SH-SY5Y (cell line): ENCODE measurements at regions not wholly inside any gene's neighbourhood (a gene's known extent, or its start where the extent isn't known, plus 50 kb on each side); places are given as distances from the start of the nearest gene placed in this dataset.

ENCODE experiments used
- GATA2 ChIP-seq: IDR thresholded peaks from 2 replicates; pipeline ENCODE4 v1.6.1; 2011; ENCODE audit warnings: mild to moderate bottlenecking, low read depth, low read length
- GATA3 ChIP-seq: IDR thresholded peaks from 2 replicates; pipeline ENCODE4 v1.6.1; 2011; ENCODE audit warnings: low read depth, mild to moderate bottlenecking, low read length, moderate library complexity

DNA sequence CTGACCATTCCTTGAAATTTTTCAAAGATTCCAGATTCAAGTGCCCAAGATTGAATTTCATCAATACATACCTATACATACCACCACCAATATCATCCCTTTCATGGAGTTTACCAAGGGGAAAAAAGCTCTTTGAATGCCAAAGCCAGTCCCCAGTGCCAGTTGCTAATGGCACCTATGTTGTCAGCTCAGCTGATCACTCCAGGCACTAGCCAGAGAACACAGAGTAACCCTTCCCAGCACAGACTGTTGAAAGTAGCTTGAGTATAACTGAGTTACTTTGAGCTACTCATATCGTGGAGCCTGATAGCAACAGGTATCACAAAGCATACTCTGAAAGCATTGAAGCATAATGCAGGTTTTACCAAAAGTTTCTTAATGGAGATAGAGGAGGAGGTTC is 133.9 kb upstream of the NFIA start:
- no peak for TF ChIP-seq GATA2
- TF ChIP-seq GATA3: no peak

DNA sequence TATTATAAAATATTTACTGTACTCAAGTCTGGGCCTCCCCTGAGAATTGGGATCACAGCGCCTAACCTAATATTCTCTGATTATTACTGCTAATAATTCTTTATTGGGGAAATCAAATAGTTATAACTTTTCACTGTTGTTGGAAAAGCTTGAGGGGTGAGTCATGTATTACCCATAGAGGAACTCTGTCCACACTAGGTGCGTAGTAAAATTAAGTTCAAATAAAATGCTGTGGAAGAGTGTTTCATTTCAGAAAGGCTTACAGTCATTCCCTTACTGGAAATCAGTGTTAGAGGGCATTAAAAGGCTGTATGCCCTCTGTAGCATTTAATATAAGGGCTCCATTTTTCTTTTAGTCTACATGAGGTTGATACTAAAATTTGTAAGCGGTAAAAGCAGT is 135.0 kb upstream of the NFIA start:
- TF ChIP-seq GATA3 (no peak), GATA2 (no peak)

DNA sequence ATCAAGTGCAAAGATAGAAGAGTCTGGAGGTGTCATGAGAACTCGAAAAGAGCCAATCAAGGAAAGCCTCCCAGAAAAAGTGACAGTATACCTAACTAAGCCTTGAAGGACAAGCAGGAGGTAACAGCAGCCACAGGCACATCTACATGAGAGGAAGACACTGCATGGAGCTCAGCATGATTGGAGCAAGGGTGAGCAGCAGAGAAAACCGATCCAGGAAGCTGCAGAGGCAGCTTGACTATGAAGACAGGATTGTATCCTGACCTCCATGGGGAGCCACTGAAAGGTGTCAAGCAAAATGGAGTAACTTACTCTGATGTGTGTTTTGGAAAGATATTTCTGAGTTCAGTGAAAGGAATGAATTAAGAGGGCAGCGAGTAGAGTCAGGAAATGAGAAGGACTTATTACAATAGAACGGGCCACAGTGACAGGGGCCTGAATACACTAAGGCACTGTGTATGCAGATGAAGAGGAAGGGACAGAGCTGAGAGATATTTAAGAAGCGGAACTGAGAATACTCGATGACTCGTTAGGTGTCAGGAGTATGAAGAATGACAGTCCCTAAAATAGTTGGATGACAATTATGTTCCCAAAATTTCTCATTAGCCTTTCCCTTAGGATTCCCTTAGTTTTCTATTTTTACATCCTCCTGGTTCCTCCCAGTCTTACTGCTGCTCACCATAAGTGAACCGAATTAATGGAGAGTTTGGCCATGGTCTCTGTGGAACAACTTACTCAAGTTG is 139.3 kb upstream of the NFIA start:
- TF ChIP-seq GATA3 (no peak), GATA2 (no peak)

DNA sequence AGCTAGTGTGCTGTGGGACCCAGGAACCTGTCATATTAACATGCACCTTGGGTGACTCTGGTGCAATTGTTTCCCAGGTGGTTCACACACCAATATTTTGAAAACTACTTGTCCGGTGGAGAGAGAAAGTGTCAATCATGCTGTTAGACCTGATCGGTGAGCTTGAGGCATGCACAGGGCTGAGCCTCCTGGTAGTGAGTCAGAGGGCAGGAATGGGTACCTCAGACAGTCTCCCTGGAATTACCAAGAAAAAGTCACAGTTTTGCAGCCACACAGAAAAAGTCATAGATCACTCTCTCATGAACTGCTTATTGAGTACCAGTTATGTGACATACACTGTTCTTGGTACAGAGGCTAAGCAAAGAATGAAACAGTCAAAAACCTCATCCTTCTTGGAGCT is 140.1 kb upstream of the NFIA start:
- TF ChIP-seq GATA2: no peak
- TF ChIP-seq GATA3: no peak

DNA sequence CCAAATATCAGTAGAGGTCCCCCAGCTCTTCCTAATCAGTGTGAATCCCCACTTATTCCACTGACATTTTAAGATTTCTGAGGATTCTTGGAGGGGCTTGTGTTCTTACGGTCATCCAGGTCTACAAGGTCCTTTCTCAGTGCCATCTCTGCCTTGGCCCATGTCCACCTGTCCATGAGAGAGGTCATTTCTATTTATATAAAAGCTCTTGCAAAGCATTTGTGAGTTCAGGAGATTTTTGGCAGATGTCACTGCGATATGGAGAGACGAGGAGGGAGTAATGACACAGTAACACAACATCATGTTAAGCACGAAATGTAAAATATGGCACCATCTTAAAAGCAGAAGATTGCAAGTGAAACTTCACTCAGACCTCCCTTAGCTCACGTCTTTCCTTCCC is 144.6 kb upstream of the NFIA start:
- TF ChIP-seq GATA2 (no peak), GATA3 (no peak)

DNA sequence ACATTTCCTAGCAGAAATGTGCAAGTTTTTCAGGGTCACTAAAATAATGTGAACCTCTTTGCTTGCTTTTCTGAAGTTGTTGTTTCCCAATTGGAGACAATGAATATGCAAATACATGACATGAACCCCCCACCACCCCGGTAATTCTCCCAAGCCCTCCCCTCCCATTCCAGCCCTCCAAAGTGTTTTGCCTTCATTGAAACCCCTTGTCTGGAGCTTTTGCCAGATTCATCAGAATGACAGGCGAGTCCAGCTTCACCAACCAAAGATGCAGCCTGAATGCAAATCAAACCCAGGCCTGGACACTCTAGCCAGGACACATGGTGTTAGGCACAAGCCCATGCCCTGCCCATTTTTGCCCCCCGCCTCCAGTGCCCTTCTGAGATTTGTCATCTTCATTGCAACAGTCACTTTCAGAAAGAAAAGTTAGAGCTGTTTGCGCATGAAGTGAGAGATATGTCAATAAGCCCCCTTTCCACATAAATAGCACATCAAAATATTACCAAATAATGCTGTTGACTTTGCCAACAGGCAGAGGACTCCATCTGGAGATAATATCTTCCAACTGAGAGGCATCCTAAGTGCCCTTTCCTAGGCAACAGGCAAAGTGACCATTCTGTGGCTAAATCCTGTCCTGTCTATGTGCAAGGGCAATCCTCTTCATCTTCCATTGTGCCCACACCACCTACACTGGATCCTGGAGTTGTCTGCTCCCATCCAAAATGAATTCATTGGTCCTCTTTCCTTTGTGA is 145.6 kb upstream of the NFIA start:
- TF ChIP-seq GATA3: peak; percentile 54; the same call in 1 of the 2 replicates
- TF ChIP-seq GATA2: no peak; the same call in 1 of the 2 replicates

DNA sequence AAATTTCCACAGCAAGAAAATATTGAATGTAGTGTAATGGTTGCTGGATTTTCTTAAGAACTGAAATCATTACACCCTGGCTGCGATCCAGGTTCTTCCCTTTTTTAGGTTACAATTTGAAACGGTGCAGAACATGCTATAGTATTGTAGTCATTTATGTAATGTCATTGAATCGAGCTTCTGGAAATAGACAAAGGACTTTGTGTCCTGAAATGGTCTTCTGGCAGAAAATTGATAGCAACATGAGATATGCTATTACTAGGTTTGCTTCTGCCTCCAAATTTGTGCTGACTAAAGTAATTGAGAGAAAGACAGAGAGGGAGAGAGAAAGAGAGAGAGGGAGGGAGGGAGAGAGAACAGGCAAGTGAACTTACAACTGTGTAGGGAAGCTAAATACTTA is 146.2 kb upstream of the NFIA start:
- TF ChIP-seq GATA3: no peak
- peak; percentile 28; the same call in 1 of the 2 replicates for TF ChIP-seq GATA2

DNA sequence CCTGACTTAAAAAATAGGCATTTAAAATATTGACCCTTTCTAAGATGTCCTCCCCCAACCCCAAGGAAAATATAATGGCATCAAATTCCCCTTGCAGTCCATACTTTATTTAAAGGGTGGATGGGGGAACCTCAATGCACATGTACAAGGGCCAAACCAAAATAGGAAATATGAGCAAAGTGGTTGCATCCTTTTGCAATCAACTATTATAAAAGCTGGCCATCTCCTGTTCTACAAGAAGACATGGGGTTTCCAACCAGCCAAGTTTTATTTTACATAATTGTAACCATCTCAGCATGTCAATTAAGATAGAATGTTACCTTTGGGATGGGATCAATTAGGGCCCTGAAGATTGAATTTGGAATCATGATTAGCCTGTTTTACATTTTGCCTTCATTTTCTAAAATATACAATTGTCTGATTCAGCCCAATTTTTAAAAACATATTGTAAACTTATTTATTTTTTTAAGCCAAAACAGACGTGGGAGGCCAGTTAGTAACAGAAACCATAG is 146.7 kb upstream of the NFIA start:
- no peak for TF ChIP-seq GATA2
- no peak for TF ChIP-seq GATA3

DNA sequence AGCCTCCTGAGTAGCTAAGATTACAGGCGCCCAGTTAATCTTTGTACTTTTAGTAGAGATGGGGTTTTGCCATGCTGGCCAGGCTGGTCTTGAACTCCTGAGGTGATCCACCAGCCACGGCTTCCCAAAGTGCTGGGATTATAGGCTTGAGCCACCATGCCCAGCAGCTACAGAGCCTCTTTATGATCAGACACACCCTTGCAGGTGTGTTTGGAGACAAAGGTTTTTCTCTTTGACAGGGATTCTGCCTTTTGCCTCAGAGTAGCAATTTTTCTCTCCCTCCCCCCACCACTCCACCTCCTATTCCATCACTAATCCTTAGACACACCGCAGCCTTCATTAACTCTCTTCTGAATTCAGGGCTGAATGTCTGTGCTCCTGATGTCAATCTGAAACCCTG is 152.2 kb upstream of the NFIA start:
- TF ChIP-seq GATA3 (no peak), GATA2 (no peak)

DNA sequence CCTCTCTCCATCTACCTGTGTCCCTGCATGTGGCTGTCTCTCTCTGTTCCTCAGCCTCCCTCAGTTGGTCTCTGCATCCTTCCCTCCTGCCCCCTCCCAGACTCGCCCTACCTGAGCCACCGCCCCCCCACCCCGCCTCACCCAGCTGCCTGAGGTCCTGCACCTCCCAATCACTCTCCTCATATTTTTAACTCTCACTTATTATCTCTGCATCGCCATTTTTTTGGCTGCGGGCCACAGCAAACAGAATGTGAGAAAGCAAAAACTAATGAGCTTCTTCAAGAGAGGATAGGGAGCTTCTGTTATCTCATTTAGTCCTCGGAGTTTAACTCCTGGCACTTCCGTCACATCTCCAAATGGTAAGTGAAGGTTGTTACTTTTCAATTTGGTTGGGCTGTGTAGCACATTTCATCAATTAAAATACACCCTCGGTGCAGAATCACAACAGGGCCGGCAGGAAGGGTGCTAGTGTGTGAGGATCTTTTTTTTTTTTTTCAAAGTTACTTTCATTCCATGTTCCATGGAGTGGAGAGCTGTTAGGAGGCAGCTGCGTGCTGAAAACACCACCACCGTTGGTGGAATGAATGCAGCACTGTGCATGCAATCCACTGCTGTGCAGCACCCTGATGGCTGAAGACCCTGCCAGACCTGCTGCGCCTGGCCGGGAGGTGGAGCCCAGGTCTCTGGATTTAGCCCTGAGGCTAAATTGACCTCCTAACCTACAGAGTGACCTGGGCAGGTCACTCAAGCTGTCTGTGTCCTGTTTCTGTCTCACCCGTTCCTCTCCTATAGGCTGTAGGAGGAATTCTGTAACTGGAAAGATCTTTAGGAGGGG is 157.2 kb upstream of the NFIA start:
- TF ChIP-seq GATA3 (no peak), GATA2 (no peak)

DNA sequence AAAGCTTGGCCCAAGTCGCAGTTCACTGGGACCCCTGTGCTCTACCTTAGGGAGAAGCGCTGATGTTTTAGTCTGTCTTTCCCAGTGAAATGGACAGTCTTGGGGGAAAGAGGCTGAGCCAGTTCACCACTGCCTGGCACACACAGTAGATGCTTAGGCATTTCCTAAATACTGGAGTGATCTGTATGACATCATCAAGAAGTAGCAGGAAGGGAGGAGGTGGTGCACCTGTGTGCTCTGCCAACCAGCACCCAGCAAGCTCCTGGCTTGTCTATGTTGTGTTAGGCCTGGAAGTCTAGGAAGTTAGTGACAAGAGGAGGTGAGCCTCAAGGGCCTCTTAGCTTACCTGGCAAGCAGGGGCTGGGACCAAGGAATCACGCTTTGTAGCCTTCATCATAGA is 158.2 kb upstream of the NFIA start:
- TF ChIP-seq GATA2: no peak
- no peak for TF ChIP-seq GATA3

DNA sequence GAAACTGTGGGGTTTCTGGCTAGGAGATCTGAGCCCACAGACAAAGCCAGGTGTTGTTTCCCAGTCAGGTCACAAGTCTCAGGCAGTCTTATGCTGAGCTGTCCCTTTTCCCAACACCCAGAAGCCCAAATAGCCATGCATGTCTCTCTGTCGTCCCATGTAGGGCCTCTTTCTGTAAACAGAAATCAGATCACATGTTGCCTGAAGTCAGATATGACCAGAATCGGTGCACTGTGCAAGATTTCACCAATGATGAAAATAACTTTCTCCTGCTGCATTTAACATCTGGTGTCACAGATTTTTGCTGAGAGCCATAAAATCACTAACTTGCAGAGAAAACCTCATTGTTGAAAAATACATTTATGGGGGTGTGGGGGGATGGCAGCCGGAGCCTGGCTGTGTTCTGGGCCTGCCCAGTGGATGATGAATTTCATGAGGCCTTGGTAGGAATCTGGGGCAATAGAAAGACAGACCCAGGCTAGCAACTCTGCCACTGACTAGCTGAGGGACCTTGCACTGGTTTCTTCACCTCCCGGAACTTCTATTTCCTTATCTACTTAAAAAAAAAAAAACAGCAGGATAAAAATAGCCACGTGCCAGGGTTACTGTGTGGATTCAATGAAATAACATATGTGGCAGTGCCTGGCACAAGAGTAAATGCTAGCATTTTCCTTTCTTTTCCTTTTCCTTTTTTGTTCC is 158.8 kb upstream of the NFIA start:
- TF ChIP-seq GATA2 (0 out of 2 replicates have a peak, but pooled peaks have one; percentile 8), GATA3 (no peak)

DNA sequence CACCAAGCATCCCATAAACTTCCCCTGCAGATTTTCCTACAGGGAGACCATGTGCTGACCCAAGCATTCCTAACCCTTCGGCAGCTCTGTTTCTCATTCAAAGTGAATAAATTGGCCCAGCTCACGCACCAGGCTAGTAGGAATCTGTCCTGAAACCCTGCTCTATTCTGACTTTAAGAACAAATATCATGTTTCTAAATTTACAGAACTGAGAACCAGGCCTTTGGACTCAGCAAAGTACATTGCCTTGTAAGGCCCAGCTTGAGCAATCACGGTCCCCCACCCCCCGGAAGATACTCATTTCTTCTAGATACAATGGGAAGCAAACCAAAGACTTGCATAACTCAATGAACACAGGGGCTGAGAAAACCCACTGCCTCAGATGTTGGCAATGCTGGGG is 160.1 kb upstream of the NFIA start:
- TF ChIP-seq GATA3: no peak
- no peak for TF ChIP-seq GATA2
